ENCODE measurements at regions not wholly inside any gene's neighbourhood (a gene's known extent, or its start where the extent isn't known, plus 50 kb on each side); places are given as distances from the start of the nearest gene placed in this dataset.

DNA sequence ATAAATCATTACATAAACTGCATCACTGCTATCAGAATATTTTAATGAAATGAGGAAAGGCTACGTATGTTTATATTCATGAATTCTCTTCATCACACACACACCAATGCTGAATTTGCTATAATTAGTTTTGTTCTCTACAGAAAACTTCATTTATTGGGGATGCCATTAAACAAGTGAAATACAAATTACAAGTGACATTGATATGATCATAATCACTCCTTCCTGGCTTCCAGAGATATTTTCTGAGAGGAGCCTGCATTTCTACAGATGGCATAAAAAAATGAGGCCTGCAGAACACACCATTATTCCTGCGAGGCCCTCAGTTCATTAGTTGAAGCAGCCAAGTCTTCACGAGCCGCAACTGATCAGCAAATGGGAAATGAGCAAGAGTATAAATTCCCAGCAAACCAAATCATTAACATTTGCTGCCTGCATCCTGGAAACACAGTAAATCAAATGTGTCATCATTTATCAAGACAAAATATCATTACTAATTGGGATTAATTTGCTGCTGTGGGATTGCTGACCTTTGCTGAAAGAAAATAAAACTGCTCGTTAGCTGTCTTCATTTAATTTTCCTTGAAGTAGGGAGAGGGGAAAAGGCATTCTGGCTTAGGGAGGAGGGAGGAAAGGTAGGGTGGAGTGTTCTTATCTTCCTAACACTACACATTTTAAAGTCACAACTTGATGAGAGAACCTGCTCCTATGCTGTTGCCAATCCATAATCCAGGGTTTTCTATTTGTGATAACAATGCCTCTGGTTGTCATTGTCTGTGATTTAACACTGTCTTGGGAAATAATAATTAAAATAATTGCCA, 921.9 kb downstream of the SQOR start:
- H3K36me3 Mint-ChIP-seq, result no peaks in the 10 kb centered on the region
- no peak overlapping the region for H3K4me3 Mint-ChIP-seq
- no peak overlapping the region for H3K27ac Mint-ChIP-seq
- no peaks in the 10 kb centered on the region for H3K4me1 Mint-ChIP-seq (ENCODE audit: low read depth in 2 of 2)
- DNase-seq (ENCODE audit: low spot score) (no peak), ATAC-seq (no peak)
- no peaks in the 10 kb centered on the region for H3K27me3 Mint-ChIP-seq
- H3K9me3 Mint-ChIP-seq, result peaks cover 18% of the 10 kb centered on the region

DNA sequence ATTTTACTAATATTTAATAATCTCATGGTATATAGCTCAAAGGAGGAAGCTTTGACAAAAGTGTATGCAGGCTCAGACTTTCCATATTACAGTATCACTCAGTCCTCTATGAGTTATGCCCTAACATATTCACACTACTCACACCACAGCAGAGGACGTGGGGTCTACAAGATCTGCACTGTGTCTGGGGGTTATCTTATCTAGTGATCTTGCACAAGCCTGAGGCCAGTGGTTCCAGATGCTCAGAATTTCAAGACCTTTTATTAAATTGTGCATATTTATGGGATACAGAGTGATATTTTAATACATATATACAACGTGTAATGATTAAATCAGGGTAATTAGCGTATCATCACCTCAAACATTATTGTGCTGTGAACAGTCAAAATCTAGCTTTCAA, 933.1 kb downstream of the SQOR start:
- no peak for DNase-seq (ENCODE audit: low spot score)
- H3K4me3 Mint-ChIP-seq, result no peak overlapping the region
- H3K4me1 Mint-ChIP-seq (ENCODE audit: low read depth in 2 of 2), result no peaks in the 10 kb centered on the region
- peaks cover 23% of the 10 kb centered on the region for H3K9me3 Mint-ChIP-seq
- H3K36me3 Mint-ChIP-seq, result no peaks in the 10 kb centered on the region
- ATAC-seq, result no peak
- no peak overlapping the region for H3K27ac Mint-ChIP-seq
- H3K27me3 Mint-ChIP-seq, result no peaks in the 10 kb centered on the region

DNA sequence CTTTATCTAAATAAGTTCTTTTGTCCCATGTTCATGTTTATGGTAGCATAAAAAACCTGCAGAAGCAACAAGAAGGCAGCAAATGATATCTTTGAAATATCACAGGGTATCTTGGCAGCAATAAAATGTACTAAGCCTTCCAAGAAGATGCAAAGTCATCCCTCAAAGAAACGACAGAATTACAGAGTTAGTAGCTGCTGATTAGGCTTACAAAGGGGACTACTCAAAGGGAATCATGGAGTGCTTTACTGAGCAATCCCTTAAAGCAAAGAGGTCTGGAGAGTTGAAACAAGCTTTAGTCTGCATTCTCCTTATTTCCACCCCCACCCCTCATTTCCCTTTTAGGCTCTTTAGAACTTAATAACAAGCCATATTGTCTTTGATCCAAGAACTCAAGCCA, 935.0 kb downstream of the SQOR start:
- Mint-ChIP-seq H3K4me1 (ENCODE audit: low read depth in 2 of 2) (no peaks in the 10 kb centered on the region), H3K9me3 (peaks cover 15% of the 10 kb centered on the region), H3K36me3 (no peaks in the 10 kb centered on the region), H3K27ac (no peak overlapping the region), H3K27me3 (no peaks in the 10 kb centered on the region), H3K4me3 (no peak overlapping the region)
- DNase-seq (ENCODE audit: low spot score) (no peak), ATAC-seq (no peak)

DNA sequence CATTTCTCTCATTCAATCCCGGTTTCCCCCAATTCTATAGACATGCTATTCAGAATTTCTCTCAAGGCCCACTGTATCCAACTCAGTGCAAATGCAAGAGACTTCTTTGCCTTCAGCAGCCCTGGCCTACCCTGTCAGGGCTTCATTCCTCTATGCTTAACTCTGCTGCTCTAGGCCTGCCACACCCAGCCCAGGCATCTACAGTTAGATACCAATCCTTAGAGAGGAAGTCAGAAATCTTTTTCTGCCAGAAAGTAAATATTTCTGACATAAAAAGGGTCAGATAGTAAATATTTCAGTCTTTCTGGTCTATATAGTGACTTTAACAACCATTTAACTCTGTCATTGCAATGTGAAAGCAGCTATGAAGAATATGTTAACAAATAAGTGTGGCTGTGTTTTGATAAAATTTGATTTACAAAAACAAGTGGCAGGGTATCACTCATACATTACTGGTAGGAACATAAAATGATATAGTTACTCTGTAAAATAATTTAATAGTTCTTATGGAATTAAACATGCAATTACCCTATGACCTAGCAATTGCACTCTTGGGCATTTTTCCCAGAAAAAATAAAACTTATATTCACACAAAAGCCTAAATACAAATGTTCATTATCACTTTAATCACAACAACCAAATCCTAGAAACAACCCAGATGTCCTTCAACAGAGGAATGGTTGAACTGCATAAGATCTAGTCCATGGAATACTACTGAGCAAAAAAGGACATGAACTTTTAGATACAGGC, 942.0 kb downstream of the SQOR start:
- no peak for ATAC-seq
- Mint-ChIP-seq H3K4me1 (ENCODE audit: low read depth in 2 of 2) (no peaks in the 10 kb centered on the region), H3K27me3 (no peaks in the 10 kb centered on the region), H3K9me3 (peaks cover 27% of the 10 kb centered on the region), H3K4me3 (no peak overlapping the region), H3K36me3 (no peaks in the 10 kb centered on the region), H3K27ac (no peak overlapping the region)
- no peak for DNase-seq (ENCODE audit: low spot score)

DNA sequence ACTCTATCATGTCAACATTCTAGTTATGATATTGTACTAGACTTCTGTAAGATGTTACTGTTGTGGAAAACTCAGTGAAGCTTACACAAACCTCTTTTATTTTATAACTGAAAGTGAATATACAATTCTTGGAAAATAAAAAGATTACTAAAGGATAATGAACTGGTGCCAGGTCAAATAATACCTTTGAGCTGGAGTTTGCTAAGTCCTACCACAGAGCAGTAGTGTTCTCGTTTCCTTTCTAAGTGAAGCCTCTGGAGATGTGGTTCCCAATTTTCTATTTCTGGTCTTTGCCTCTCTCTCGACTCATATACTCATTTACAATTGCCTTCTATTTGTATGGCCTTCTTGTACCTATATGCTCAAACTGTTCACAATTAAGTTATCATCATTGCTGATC, 942.9 kb downstream of the SQOR start:
- DNase-seq (ENCODE audit: low spot score) (no peak), ATAC-seq (no peak)
- H3K27me3 Mint-ChIP-seq, result no peaks in the 10 kb centered on the region

DNA sequence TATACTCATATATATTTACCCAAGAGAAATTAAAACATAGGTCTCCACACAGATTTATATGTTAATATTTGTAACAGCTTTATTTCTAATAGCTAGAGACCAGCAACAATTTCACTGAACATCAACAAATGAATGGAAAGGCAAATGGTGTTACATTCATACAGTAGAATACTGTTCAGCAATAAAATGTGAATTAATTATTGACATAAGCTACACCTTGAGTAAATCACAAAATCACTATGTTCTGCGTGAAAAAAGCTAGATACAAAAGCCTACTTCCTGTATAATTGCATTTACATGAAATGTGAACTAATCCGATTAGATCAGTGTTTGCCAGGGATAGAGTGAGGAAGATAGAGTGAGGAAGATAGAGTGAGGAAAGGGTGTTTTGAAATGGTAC, 945.7 kb downstream of the SQOR start:
- H3K9me3 Mint-ChIP-seq, result peaks cover 24% of the 10 kb centered on the region
- DNase-seq (ENCODE audit: low spot score) (no peak), ATAC-seq (no peak)
- H3K27me3 Mint-ChIP-seq, result no peaks in the 10 kb centered on the region
- no peaks in the 10 kb centered on the region for H3K4me1 Mint-ChIP-seq (ENCODE audit: low read depth in 2 of 2)
- no peak overlapping the region for H3K4me3 Mint-ChIP-seq
- no peak overlapping the region for H3K27ac Mint-ChIP-seq
- H3K36me3 Mint-ChIP-seq, result no peaks in the 10 kb centered on the region

More for the DNA sequence above, 942.9 kb downstream of the SQOR start:
- H3K4me1 Mint-ChIP-seq (ENCODE audit: low read depth in 2 of 2), result no peaks in the 10 kb centered on the region
- H3K36me3 Mint-ChIP-seq, result no peaks in the 10 kb centered on the region
- H3K9me3 Mint-ChIP-seq, result peaks cover 21% of the 10 kb centered on the region
- no peak overlapping the region for H3K4me3 Mint-ChIP-seq
- H3K27ac Mint-ChIP-seq, result no peak overlapping the region

DNA sequence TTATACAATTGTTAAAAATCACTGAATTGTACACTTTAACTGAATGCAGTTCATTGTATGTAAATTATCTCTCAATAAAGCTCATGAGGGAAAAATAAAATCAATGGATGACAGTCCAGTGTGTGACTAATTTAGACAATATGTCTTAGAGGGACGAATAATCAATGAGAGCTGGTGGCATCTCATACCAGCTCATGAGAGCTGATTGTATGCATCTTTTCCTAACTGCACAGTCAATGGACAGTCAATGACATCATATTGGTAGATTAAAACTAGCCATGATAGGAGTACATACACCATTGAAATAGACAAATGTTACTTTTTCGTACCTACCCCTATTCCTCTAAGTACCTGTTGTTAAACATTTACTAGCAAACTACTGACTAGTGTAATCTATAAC, 946.1 kb downstream of the SQOR start:
- Mint-ChIP-seq H3K4me3 (no peak overlapping the region), H3K27ac (no peak overlapping the region), H3K36me3 (no peaks in the 10 kb centered on the region), H3K9me3 (peaks cover 24% of the 10 kb centered on the region), H3K4me1 (ENCODE audit: low read depth in 2 of 2) (no peaks in the 10 kb centered on the region), H3K27me3 (no peaks in the 10 kb centered on the region)
- DNase-seq (ENCODE audit: low spot score) (no peak), ATAC-seq (no peak)

DNA sequence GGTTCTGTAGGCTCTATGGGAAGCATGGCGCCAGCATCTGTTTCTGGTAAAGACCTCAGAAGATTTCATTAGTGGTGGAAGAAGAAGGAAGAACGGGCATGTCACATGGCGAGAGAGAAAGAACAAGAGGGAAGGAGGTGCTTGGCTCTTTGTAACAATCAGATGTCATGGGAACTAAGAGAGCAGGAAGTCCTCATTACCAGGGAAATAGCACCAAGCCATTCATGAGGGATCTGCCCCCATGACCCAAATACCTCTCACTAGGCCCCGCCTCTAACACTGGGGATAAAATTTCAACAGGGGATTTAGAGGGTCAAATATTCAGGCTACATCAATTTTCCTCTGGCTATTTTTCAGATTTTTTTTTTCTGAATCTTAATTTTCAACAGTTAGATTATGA, 954.3 kb downstream of the SQOR start:
- Mint-ChIP-seq H3K9me3 (peaks cover 33% of the 10 kb centered on the region), H3K36me3 (peaks cover 5% of the 10 kb centered on the region), H3K4me3 (no peak overlapping the region), H3K27ac (no peak overlapping the region), H3K27me3 (no peaks in the 10 kb centered on the region), H3K4me1 (ENCODE audit: low read depth in 2 of 2) (no peaks in the 10 kb centered on the region)
- DNase-seq (ENCODE audit: low spot score) (no peak), ATAC-seq (no peak)

DNA sequence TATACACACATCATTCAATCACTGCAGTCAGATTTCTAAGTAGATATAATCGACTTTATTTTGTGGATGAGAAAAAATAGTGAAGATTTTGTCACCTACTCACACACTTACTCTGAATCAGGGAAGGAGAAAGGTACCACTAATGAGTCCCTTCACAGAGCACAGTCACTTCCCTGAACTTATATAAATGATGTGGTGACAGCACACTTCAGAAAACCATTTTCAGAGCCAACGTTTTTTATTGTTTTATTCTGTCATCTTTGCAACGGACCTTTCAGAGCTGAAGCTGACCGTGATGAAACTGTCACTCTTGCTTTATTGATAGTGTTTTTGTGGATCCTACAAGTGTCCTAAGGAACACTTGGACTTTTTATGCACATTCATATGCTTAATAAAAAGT, 956.6 kb downstream of the SQOR start:
- H3K4me1 Mint-ChIP-seq (ENCODE audit: low read depth in 2 of 2), result no peaks in the 10 kb centered on the region
- no peak overlapping the region for H3K27ac Mint-ChIP-seq

DNA sequence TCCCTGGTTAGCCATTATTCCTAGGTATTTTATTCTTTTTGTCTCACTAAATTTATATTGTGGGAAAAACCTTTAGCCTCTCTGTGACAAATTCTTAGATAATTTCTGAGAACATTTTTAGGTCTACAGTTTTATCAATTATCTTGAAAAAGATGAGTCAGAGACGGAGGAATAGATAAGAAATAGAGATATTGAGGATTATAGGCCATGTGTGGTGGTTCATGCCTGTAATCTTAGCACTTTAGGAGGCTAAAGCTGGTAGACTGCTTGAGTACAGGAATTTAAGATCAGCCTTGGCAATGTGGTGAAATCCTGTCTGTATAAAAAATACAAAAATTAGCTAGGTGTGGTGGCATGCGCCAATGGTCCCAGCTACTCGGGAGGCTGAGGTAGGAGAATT, 960.2 kb downstream of the SQOR start:
- Mint-ChIP-seq H3K4me1 (ENCODE audit: low read depth in 2 of 2) (no peaks in the 10 kb centered on the region), H3K27ac (no peak overlapping the region), H3K9me3 (peaks cover 30% of the 10 kb centered on the region), H3K36me3 (no peaks in the 10 kb centered on the region), H3K4me3 (no peak overlapping the region), H3K27me3 (no peaks in the 10 kb centered on the region)
- DNase-seq (ENCODE audit: low spot score) (no peak), ATAC-seq (no peak)

More for the DNA sequence above, 956.6 kb downstream of the SQOR start:
- peaks cover 37% of the 10 kb centered on the region for H3K9me3 Mint-ChIP-seq
- no peaks in the 10 kb centered on the region for H3K27me3 Mint-ChIP-seq
- H3K36me3 Mint-ChIP-seq, result peaks cover 5% of the 10 kb centered on the region
- no peak for DNase-seq (ENCODE audit: low spot score)
- ATAC-seq, result no peak
- no peak overlapping the region for H3K4me3 Mint-ChIP-seq

DNA sequence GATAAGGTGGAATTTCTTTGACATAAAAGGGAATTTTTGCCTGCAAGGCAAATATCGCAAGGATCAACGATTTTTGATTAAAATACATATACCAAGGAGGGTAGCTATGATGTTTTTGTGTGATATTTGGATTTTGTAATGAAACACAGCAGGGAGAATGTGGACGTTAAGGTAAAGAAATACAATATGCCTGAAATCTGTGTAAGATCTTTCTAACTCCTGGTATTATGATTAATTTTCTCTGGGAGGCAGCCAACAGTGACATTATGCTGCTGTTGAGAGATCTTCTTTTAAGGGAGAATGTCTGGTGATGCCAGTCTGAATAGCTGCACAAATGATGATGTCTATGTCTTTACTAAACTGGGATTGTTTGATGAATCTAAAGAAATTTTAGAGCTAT, 972.2 kb downstream of the SQOR start:
- H3K36me3 Mint-ChIP-seq, result no peaks in the 10 kb centered on the region
- no peak overlapping the region for H3K4me3 Mint-ChIP-seq
- DNase-seq (ENCODE audit: low spot score) (no peak), ATAC-seq (no peak)
- no peaks in the 10 kb centered on the region for H3K27me3 Mint-ChIP-seq
- H3K27ac Mint-ChIP-seq, result no peak overlapping the region
- no peaks in the 10 kb centered on the region for H3K4me1 Mint-ChIP-seq (ENCODE audit: low read depth in 2 of 2)
- H3K9me3 Mint-ChIP-seq, result peaks cover 18% of the 10 kb centered on the region

DNA sequence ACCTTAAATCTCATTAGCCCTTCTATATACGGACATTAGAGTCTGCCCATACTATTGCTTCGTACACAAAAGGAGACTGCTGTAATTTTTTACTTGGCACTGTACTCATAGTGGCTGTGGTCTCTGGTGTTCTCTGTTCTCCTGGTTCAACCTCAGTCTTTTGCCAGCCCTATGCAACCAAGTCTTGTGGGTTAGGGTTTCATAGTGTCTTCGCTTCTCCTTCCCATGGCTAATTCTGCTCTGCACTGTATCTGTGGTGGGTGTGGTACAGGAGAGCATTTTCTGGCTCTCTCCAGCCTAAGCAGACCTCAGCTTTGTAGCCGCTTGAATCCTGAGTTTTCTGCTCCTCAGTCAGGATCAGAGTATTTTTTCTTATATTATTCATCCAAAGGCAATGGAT, 981.2 kb downstream of the SQOR start:
- H3K27me3 Mint-ChIP-seq, result no peaks in the 10 kb centered on the region
- no peaks in the 10 kb centered on the region for H3K4me1 Mint-ChIP-seq (ENCODE audit: low read depth in 2 of 2)
- H3K9me3 Mint-ChIP-seq, result peaks cover 15% of the 10 kb centered on the region
- peaks cover 13% of the 10 kb centered on the region for H3K36me3 Mint-ChIP-seq
- no peak overlapping the region for H3K27ac Mint-ChIP-seq
- ATAC-seq (no peak), DNase-seq (ENCODE audit: low spot score) (no peak)
- H3K4me3 Mint-ChIP-seq, result no peak overlapping the region

DNA sequence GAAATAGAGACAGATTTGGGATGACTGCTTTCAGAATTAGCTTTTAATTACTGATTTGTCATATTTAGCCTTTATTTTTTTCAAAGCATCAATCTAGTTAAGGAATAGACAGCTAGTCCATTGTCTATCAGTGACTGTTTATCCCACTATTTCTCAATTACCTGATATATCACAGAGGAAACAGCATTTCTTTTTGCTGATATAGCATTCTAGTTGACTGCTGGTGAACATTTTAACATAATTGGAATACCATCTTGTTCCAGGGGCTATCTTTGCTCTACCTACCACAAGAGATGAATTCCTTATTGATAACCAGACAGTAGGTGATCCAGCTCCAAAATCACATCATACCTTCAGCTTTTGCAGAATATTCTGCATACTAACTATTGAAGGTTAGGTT, 982.7 kb downstream of the SQOR start:
- H3K27ac Mint-ChIP-seq, result no peak overlapping the region

DNA sequence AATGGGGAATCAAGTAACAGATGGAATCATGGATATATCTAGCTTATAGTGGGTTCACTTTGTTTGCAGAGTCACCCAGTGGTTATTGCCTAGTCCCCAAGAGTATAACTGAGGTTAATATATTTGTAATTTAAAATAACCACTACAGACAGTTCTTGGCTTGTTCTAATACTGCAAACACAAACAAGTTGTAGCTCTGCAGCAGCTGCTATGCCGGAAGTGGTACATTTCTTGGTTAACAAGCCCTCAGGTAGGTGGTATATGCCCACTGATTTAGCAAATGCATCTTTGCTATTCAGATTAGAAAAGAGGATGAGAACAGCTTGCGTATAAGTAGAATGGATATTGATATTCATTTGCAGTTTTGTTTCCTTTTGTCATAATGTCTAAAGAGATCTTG, 984.2 kb downstream of the SQOR start:
- Mint-ChIP-seq H3K27ac (no peak overlapping the region), H3K36me3 (peaks cover 13% of the 10 kb centered on the region), H3K4me3 (no peak overlapping the region), H3K4me1 (ENCODE audit: low read depth in 2 of 2) (no peaks in the 10 kb centered on the region), H3K27me3 (no peaks in the 10 kb centered on the region), H3K9me3 (peaks cover 12% of the 10 kb centered on the region)
- ATAC-seq, result no peak
- no peak for DNase-seq (ENCODE audit: low spot score)

More for the DNA sequence above, 982.7 kb downstream of the SQOR start:
- no peak for DNase-seq (ENCODE audit: low spot score)
- peaks cover 12% of the 10 kb centered on the region for H3K9me3 Mint-ChIP-seq
- H3K27me3 Mint-ChIP-seq, result no peaks in the 10 kb centered on the region
- peaks cover 13% of the 10 kb centered on the region for H3K36me3 Mint-ChIP-seq
- no peak for ATAC-seq
- H3K4me1 Mint-ChIP-seq (ENCODE audit: low read depth in 2 of 2), result no peaks in the 10 kb centered on the region
- H3K4me3 Mint-ChIP-seq, result no peak overlapping the region
